NT2/D1 (cell line): ENCODE measurements at regions not wholly inside any gene's neighbourhood (a gene's known extent, or its start where the extent isn't known, plus 50 kb on each side); places are given as distances from the start of the nearest gene placed in this dataset.

Source experiments
- DNase-seq: peaks from one replicate; pipeline ENCODE4 v3.0.0-alpha.2; 2011; ENCODE audit warnings: low read depth, low spot score
- H3K27me3 ChIP-seq: 2 replicates; pipeline ENCODE4 v1.6.0; 2011; ENCODE audit warnings: mild to moderate bottlenecking; ENCODE audit not compliant: insufficient read length, insufficient read depth
- H3K36me3 ChIP-seq: 2 replicates; pipeline ENCODE4 v1.6.1; 2011; ENCODE audit warnings: mild to moderate bottlenecking, low read length, mixed read lengths; ENCODE audit not compliant: insufficient read depth, insufficient read length
- H3K4me1 ChIP-seq: 2 replicates; pipeline ENCODE4 v1.5.1; 2011; ENCODE audit not compliant: insufficient read depth, insufficient read length
- H3K4me3 ChIP-seq: 2 replicates; pipeline ENCODE4 v1.5.1; 2011; ENCODE audit warnings: low read depth; ENCODE audit not compliant: insufficient read length
- H3K9ac ChIP-seq: 2 replicates; pipeline ENCODE4 v1.6.0; 2011; ENCODE audit warnings: low read depth; ENCODE audit not compliant: insufficient read length
- H3K9me3 ChIP-seq: 2 replicates; pipeline ENCODE4 v1.5.1; 2011; ENCODE audit warnings: mild to moderate bottlenecking, low read length; ENCODE audit not compliant: insufficient read depth
- SUZ12 ChIP-seq: IDR thresholded peaks from 2 replicates; pipeline ENCODE4 v1.6.1; 2011; ENCODE audit not compliant: insufficient read length, insufficient read depth; ENCODE audit errors: extremely low read depth
- YY1 ChIP-seq: IDR thresholded peaks from 2 replicates; pipeline ENCODE4 v1.6.1; 2011; ENCODE audit not compliant: insufficient read length, insufficient read depth
- ZNF274 ChIP-seq: IDR thresholded peaks from 2 replicates; pipeline ENCODE4 v1.6.1; 2011; ENCODE audit warnings: mild to moderate bottlenecking, low read depth, low read length

GRCh38 chr16:61409604-61410003, 626.6 kb downstream of the CDH8 start:
- Histone ChIP-seq H3K9me3 (no peaks in the 10 kb centered on the region), H3K9ac (no peak overlapping the region), H3K27me3 (no peaks in the 10 kb centered on the region), H3K36me3 (no peaks in the 10 kb centered on the region), H3K4me1 (no peaks in the 10 kb centered on the region), H3K4me3 (no peak overlapping the region)
- no peak for DNase-seq
- TF ChIP-seq SUZ12, result no peak
- TF ChIP-seq YY1, result no peak
- no peak for TF ChIP-seq ZNF274

GRCh38 chr16:61403386-61403785, 632.9 kb downstream of the CDH8 start:
- Histone ChIP-seq H3K27me3 (no peaks in the 10 kb centered on the region), H3K4me1 (no peaks in the 10 kb centered on the region), H3K4me3 (no peak overlapping the region), H3K9ac (no peak overlapping the region), H3K36me3 (no peaks in the 10 kb centered on the region), H3K9me3 (no peaks in the 10 kb centered on the region)
- TF ChIP-seq SUZ12, result no peak
- TF ChIP-seq YY1, result no peak
- TF ChIP-seq ZNF274, result no peak
- DNase-seq, result no peak

- Histone ChIP-seq H3K36me3 (no peaks in the 10 kb centered on the region), H3K4me1 (no peaks in the 10 kb centered on the region), H3K9me3 (no peaks in the 10 kb centered on the region), H3K4me3 (no peak overlapping the region), H3K9ac (no peak overlapping the region), H3K27me3 (no peaks in the 10 kb centered on the region)
- no peak for TF ChIP-seq SUZ12
- no peak for TF ChIP-seq ZNF274
- TF ChIP-seq YY1, result no peak
- DNase-seq, result no peak
Observed at GRCh38 chr16:61391896-61392295, 644.3 kb downstream of the CDH8 start.

DNA sequence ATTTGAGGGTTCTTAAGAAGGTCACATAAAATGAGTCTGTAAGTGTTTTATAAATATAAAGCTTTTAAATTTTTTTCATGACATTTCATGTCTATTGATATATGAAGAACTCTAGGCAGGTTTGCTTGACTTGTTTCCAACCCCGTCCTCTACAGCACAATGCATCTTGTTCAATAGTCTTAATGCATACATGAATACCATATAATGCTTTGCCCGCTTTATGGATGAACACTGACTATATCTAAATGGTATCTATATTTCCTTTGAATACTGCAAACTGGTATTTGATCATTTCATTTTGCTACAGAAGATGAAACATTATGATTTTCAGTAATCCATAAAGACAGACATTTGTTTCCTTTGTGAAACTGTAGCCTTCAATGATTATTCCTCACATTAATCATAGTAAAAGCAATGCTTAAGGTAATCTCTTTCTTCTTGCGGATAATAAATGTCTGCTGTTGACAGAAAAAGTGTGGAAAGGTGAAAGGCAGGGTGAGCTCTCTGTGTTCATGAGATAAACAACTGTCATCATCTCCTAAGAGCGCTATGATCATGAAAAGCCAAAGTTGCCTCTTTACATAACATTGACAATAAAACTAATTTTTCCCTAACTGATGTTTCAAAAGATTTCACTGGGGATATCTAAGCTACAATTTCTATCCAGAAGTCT, 645.1 kb downstream of the CDH8 start:
- no peak overlapping the region for H3K9ac ChIP-seq
- no peak for DNase-seq
- no peak overlapping the region for H3K4me3 ChIP-seq
- no peaks in the 10 kb centered on the region for H3K4me1 ChIP-seq
- H3K27me3 ChIP-seq, result no peaks in the 10 kb centered on the region
- no peaks in the 10 kb centered on the region for H3K36me3 ChIP-seq
- TF ChIP-seq SUZ12 (no peak), ZNF274 (no peak), YY1 (no peak)
- H3K9me3 ChIP-seq, result no peaks in the 10 kb centered on the region

DNA sequence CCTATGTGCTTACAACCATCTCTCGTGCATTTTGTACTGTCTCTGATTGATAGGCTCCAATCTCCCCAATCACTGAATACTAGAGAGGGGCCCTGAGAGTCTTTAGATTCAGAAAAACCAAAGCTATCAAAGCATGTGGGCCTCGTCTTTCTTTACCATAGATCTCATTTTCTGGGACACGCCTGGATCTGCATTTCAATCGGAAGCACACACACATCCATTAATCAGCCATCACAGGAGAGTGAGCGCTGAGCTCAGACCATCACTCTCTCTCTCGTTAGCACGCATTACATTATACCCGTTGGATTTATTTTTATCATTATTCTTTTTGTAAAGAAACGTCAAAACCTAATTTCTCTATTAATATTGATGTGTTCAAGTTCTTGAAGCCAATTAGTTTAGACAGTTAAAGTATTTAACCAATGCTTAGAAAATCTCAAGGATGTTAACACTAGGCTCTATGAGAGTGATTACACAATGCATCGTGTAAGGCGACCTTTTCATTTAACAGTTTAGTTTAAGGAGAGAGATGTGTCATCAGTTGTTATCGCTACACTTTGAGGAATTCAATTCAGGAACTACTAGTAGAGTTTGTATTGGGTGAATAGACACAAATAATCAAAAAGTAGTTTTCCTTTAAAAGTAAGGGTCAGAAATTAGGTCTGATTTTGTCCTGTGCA, 650.7 kb downstream of the CDH8 start:
- Histone ChIP-seq H3K4me3 (no peak overlapping the region), H3K9me3 (no peaks in the 10 kb centered on the region), H3K4me1 (no peaks in the 10 kb centered on the region), H3K9ac (no peak overlapping the region), H3K27me3 (no peaks in the 10 kb centered on the region), H3K36me3 (no peaks in the 10 kb centered on the region)
- no peak for TF ChIP-seq YY1
- no peak for TF ChIP-seq ZNF274
- no peak for TF ChIP-seq SUZ12
- DNase-seq, result no peak

- Histone ChIP-seq H3K9me3 (no peaks in the 10 kb centered on the region), H3K4me3 (no peak overlapping the region), H3K27me3 (no peaks in the 10 kb centered on the region), H3K4me1 (no peaks in the 10 kb centered on the region), H3K9ac (no peak overlapping the region), H3K36me3 (no peaks in the 10 kb centered on the region)
- TF ChIP-seq SUZ12 (no peak), YY1 (no peak), ZNF274 (no peak)
- DNase-seq, result no peak
Observed at GRCh38 chr16:61382435-61382834, 653.8 kb downstream of the CDH8 start.

GRCh38 chr16:61379311-61379710, 656.9 kb downstream of the CDH8 start:
- Histone ChIP-seq H3K4me3 (no peak overlapping the region), H3K36me3 (no peaks in the 10 kb centered on the region), H3K9me3 (no peaks in the 10 kb centered on the region), H3K27me3 (no peaks in the 10 kb centered on the region), H3K9ac (no peak overlapping the region), H3K4me1 (no peaks in the 10 kb centered on the region)
- DNase-seq, result no peak
- TF ChIP-seq ZNF274, result no peak
- no peak for TF ChIP-seq SUZ12
- no peak for TF ChIP-seq YY1
